ENCODE measurements at regions not wholly inside any gene's neighbourhood (a gene's known extent, or its start where the extent isn't known, plus 50 kb on each side); places are given as distances from the start of the nearest gene placed in this dataset.
"Not testable (repeated sequence)": the region's sequence is repeated elsewhere in the genome, so short reads cannot be mapped to it uniquely, and the experiment has no call there.

GRCh38 chr19:30287259-30287658 lies 84.9 kb upstream of the ZNF536 start:
- Mint-ChIP-seq H3K9me3 (peaks cover 86% of the 10 kb centered on the region), H3K4me3 (no peak overlapping the region), H3K27ac (no peak overlapping the region), H3K27me3 (ENCODE audit: insufficient read depth) (no peaks in the 10 kb centered on the region; the same call in none of the 2 replicates), H3K4me1 (ENCODE audit: low read depth) (no peaks in the 10 kb centered on the region), H3K36me3 (ENCODE audit: low read depth) (peaks cover 5% of the 10 kb centered on the region)
- TF ChIP-seq, protein P1, sequence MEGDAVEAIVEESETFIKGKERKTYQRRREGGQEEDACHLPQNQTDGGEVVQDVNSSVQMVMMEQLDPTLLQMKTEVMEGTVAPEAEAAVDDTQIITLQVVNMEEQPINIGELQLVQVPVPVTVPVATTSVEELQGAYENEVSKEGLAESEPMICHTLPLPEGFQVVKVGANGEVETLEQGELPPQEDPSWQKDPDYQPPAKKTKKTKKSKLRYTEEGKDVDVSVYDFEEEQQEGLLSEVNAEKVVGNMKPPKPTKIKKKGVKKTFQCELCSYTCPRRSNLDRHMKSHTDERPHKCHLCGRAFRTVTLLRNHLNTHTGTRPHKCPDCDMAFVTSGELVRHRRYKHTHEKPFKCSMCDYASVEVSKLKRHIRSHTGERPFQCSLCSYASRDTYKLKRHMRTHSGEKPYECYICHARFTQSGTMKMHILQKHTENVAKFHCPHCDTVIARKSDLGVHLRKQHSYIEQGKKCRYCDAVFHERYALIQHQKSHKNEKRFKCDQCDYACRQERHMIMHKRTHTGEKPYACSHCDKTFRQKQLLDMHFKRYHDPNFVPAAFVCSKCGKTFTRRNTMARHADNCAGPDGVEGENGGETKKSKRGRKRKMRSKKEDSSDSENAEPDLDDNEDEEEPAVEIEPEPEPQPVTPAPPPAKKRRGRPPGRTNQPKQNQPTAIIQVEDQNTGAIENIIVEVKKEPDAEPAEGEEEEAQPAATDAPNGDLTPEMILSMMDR (IDR thresholded peaks at IDR 0.05), result no peak
- DNase-seq, result no peak

GRCh38 chr19:30287973-30288372 lies 84.2 kb upstream of the ZNF536 start:
- peaks cover 87% of the 10 kb centered on the region for H3K9me3 Mint-ChIP-seq
- no peak overlapping the region for H3K27ac Mint-ChIP-seq
- DNase-seq, result no peak
- H3K4me1 Mint-ChIP-seq (ENCODE audit: low read depth), result no peaks in the 10 kb centered on the region
- TF ChIP-seq, protein P1 (IDR thresholded peaks at IDR 0.05), result no peak
- no peak overlapping the region for H3K4me3 Mint-ChIP-seq
- H3K36me3 Mint-ChIP-seq (ENCODE audit: low read depth), result no peaks in the 10 kb centered on the region; the same call in 1 of the 2 replicates
- no peaks in the 10 kb centered on the region; the same call in none of the 2 replicates for H3K27me3 Mint-ChIP-seq (ENCODE audit: insufficient read depth)

DNA sequence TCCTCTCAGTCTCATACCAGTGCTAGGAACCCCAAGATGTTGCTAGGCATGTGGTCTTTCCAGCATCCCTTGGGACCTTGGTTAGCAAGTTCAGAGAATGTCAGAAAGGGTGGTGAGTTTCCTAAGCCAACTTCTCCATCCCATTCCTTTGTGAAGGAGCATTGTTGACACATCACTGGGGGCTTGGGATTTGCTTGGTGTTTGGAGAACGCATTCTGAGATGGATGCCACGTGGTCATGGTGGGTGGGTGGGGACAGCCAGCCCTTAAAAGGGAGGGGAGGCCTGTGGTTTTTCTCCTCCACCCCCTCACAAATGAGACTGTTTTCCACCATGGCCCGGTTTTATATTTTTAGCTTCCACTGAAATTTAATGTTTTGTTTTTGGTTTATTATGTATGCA lies 83.3 kb upstream of the ZNF536 start:
- H3K27ac Mint-ChIP-seq, result no peak overlapping the region
- H3K27me3 Mint-ChIP-seq (ENCODE audit: insufficient read depth), result no peaks in the 10 kb centered on the region; the same call in none of the 2 replicates
- H3K36me3 Mint-ChIP-seq (ENCODE audit: low read depth), result no peaks in the 10 kb centered on the region; the same call in 1 of the 2 replicates
- DNase-seq, result no peak
- H3K4me3 Mint-ChIP-seq, result no peak overlapping the region
- TF ChIP-seq, protein P1 (IDR thresholded peaks at IDR 0.05), result no peak
- H3K4me1 Mint-ChIP-seq (ENCODE audit: low read depth), result no peaks in the 10 kb centered on the region
- H3K9me3 Mint-ChIP-seq, result peaks cover 88% of the 10 kb centered on the region

- H3K36me3 Mint-ChIP-seq (ENCODE audit: low read depth), result peaks cover under 1% of the 10 kb centered on the region; the same call in 1 of the 2 replicates
- no peak overlapping the region for H3K27ac Mint-ChIP-seq
- H3K27me3 Mint-ChIP-seq (ENCODE audit: insufficient read depth), result no peaks in the 10 kb centered on the region; the same call in none of the 2 replicates
- H3K4me3 Mint-ChIP-seq, result no peak overlapping the region
- DNase-seq, result no peak
- peaks cover 88% of the 10 kb centered on the region for H3K9me3 Mint-ChIP-seq
- TF ChIP-seq, protein P1 (IDR thresholded peaks at IDR 0.05), result no peak
- no peaks in the 10 kb centered on the region for H3K4me1 Mint-ChIP-seq (ENCODE audit: low read depth)
Observed at GRCh38 chr19:30289336-30289735, 82.8 kb upstream of the ZNF536 start.

- H3K9me3 Mint-ChIP-seq, result peaks cover 88% of the 10 kb centered on the region
- H3K27ac Mint-ChIP-seq; DNase-seq; H3K27me3 Mint-ChIP-seq (ENCODE audit: insufficient read depth); H3K4me1 Mint-ChIP-seq (ENCODE audit: low read depth); H3K4me3 Mint-ChIP-seq; H3K36me3 Mint-ChIP-seq (ENCODE audit: low read depth): not testable (repeated sequence)
Observed at GRCh38 chr19:30290805-30291204, 81.4 kb upstream of the ZNF536 start.

DNA sequence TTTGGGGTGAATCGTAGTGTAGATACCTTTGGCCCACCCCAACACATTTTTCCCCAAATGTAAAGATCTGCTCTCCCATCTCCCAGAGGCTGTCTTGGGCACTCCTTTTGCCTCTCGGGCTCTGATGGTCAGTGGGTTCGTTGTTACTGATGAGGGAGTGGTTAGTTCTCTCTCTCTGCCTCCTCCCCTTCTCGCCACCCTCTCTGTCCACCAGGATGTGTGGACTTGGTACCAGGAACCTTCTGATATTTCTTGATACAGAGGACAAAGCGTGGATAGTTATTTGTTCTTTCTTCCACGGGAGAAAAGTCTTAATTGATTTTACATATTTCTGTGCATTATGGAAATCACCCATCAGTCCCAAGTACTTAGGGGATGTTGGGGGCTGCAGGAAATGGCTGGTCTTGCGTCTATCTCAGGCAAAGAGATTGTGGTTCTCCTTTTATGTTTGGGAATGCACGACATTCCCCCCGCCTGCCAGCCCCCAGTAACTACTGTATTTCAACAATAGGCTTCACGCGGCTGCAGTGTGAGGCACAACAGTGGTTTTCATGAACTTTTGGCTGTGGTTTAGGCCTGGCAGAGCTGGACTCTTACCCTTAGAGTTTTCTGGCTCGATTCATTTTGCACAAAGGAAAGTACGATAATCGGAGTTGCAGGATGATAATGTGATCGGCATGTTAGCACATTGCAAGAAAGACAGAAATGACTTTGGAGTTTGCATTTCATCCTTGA lies 79.0 kb upstream of the ZNF536 start:
- TF ChIP-seq, protein P1 (IDR thresholded peaks at IDR 0.05), result no peak
- peaks cover 89% of the 10 kb centered on the region for H3K9me3 Mint-ChIP-seq
- DNase-seq, result no peak
- H3K27ac Mint-ChIP-seq, result no peak overlapping the region
- no peaks in the 10 kb centered on the region for H3K4me1 Mint-ChIP-seq (ENCODE audit: low read depth)
- peaks cover 7% of the 10 kb centered on the region; the same call in 1 of the 2 replicates for H3K36me3 Mint-ChIP-seq (ENCODE audit: low read depth)
- H3K4me3 Mint-ChIP-seq, result no peak overlapping the region
- no peaks in the 10 kb centered on the region; the same call in none of the 2 replicates for H3K27me3 Mint-ChIP-seq (ENCODE audit: insufficient read depth)
